ENCODE measurements at regions not wholly inside any gene's neighbourhood (a gene's known extent, or its start where the extent isn't known, plus 50 kb on each side); places are given as distances from the start of the nearest gene placed in this dataset.

- Histone ChIP-seq H3K27me3 (no peaks in the 10 kb centered on the region), H3K4me1 (no peaks in the 10 kb centered on the region), H3K27ac (no peak overlapping the region), H3K9me3 (no peaks in the 10 kb centered on the region), H3K36me3 (ENCODE audit: low read depth, missing control alignments) (no peaks in the 10 kb centered on the region), H3K4me3 (no peak overlapping the region)
- TF ChIP-seq, protein P1, sequence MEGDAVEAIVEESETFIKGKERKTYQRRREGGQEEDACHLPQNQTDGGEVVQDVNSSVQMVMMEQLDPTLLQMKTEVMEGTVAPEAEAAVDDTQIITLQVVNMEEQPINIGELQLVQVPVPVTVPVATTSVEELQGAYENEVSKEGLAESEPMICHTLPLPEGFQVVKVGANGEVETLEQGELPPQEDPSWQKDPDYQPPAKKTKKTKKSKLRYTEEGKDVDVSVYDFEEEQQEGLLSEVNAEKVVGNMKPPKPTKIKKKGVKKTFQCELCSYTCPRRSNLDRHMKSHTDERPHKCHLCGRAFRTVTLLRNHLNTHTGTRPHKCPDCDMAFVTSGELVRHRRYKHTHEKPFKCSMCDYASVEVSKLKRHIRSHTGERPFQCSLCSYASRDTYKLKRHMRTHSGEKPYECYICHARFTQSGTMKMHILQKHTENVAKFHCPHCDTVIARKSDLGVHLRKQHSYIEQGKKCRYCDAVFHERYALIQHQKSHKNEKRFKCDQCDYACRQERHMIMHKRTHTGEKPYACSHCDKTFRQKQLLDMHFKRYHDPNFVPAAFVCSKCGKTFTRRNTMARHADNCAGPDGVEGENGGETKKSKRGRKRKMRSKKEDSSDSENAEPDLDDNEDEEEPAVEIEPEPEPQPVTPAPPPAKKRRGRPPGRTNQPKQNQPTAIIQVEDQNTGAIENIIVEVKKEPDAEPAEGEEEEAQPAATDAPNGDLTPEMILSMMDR (IDR thresholded peaks at IDR 0.05) = no peak
- no peak for TF ChIP-seq POLR2A (IDR thresholded peaks at IDR 0.05)
- intact Hi-C loops (cut with DNase I; ENCODE audit: low total_unique reads) = no loop called here
- WGBS, 2 donors = 69 to 70% methylated on average over 1 of the region's 1 CpG
- DNase-seq = no peak
Observed at GRCh38 chr1:72341661-72342060, 59.3 kb upstream of the NEGR1 start.

GRCh38 chr1:72336776-72337175 lies 54.4 kb upstream of the NEGR1 start:
- Histone ChIP-seq H3K27me3 (no peaks in the 10 kb centered on the region), H3K9me3 (no peaks in the 10 kb centered on the region), H3K4me1 (no peaks in the 10 kb centered on the region), H3K4me3 (no peak overlapping the region), H3K36me3 (ENCODE audit: low read depth, missing control alignments) (no peaks in the 10 kb centered on the region), H3K27ac (no peak overlapping the region)
- 91 to 95% methylated on average over 1 of the region's 1 CpG for WGBS, 2 donors
- no peak for DNase-seq
- no peak for TF ChIP-seq POLR2A (IDR thresholded peaks at IDR 0.05)
- TF ChIP-seq, protein P1 (IDR thresholded peaks at IDR 0.05) = no peak
- intact Hi-C loops (cut with DNase I; ENCODE audit: low total_unique reads) = no loop called here

Small RNAs in the stretch of these regions (small RNA-seq; reads per million reads assigned to genes)
- gene RN7SKP19 = 0 reads per million in 2 donors
- gene RNA5SP50 = 0 reads per million in 2 donors
- gene RNU4ATAC8P = 0 reads per million in 2 donors
- gene RNU6-1246P = 0 reads per million in 2 donors

Data from testis (tissue), 2 donors.